DND-41 (cell line): ENCODE measurements at regions not wholly inside any gene's neighbourhood (a gene's known extent, or its start where the extent isn't known, plus 50 kb on each side); places are given as distances from the start of the nearest gene placed in this dataset.

ENCODE experiments used
- ATAC-seq: fragments of 200-7000 bp; cut with Tn5 transposase; 3 replicates; pipeline ENCODE4 v1.9.1; 2021; ENCODE audit warnings: low read depth; ENCODE audit not compliant: insufficient read depth
- DNase-seq: peaks from one replicate; pipeline ENCODE4 v3.0.0-alpha.2; 2020
- H2AFZ ChIP-seq: 2 replicates; pipeline ENCODE4 v1.6.0; 2012; ENCODE audit warnings: low read depth, low read length
- H3K27ac ChIP-seq: 2 replicates; pipeline ENCODE4 v1.5.1; 2012; ENCODE audit warnings: low read length, inconsistent platforms
- H3K27me3 ChIP-seq: fragments of 200-600 bp; sonication (generic); 2 replicates; pipeline ENCODE4 v1.6.0; 2012; ENCODE audit warnings: low read length, mild to moderate bottlenecking, inconsistent platforms; ENCODE audit not compliant: insufficient read depth, poor library complexity
- H3K36me3 ChIP-seq: 2 replicates; pipeline ENCODE4 v1.5.1; 2012; ENCODE audit warnings: low read length, inconsistent platforms; ENCODE audit not compliant: insufficient read depth
- H3K4me1 ChIP-seq: 2 replicates; pipeline ENCODE4 v1.5.1; 2012; ENCODE audit warnings: mild to moderate bottlenecking, low read length; ENCODE audit not compliant: insufficient read depth
- H3K4me2 ChIP-seq: 2 replicates; pipeline ENCODE4 v1.6.0; 2012; ENCODE audit warnings: mild to moderate bottlenecking, moderate library complexity, low read length, inconsistent platforms; ENCODE audit not compliant: insufficient read depth
- H3K4me3 ChIP-seq, 2 experiments: fragments of 200-600 bp in 1 of 2; shearing (Covaris generic) in 1 of 2; 2 replicates each; pipeline ENCODE4 v1.5.1; 2012 to 2016; ENCODE audit warnings: inconsistent platforms in 2 of 2, low read length in 2 of 2, mild to moderate bottlenecking in 2 of 2, low read depth in 1 of 2, moderate library complexity in 1 of 2
- H3K79me2 ChIP-seq: 2 replicates; pipeline ENCODE4 v1.6.0; 2012; ENCODE audit warnings: low read length, inconsistent platforms; ENCODE audit not compliant: insufficient read depth
- H3K9ac ChIP-seq: 2 replicates; pipeline ENCODE4 v1.6.0; 2012; ENCODE audit warnings: low read depth, mild to moderate bottlenecking, inconsistent platforms, low read length, moderate library complexity
- H3K9me3 ChIP-seq: 2 replicates; pipeline ENCODE4 v1.5.1; 2012; ENCODE audit warnings: low read length, moderate library complexity, mild to moderate bottlenecking, inconsistent platforms; ENCODE audit not compliant: insufficient read depth, severe bottlenecking
- H4K20me1 ChIP-seq: 2 replicates; pipeline ENCODE4 v1.6.0; 2012; ENCODE audit warnings: low read length; ENCODE audit not compliant: insufficient read depth
- CTCF ChIP-seq: IDR thresholded peaks from 2 replicates; pipeline ENCODE4 v1.5.1; 2012; ENCODE audit warnings: borderline replicate concordance, low read length, moderate library complexity, mild to moderate bottlenecking; ENCODE audit not compliant: poor library complexity, severe bottlenecking; ENCODE audit errors: extremely low read depth
- EZH2 ChIP-seq: IDR thresholded peaks from 3 replicates; pipeline ENCODE4 v1.6.1; 2012; ENCODE audit warnings: borderline replicate concordance, low read depth, mild to moderate bottlenecking, moderate library complexity, low read length, inconsistent platforms; ENCODE audit not compliant: severe bottlenecking

- Histone ChIP-seq H4K20me1 (no peaks in the 10 kb centered on the region), H3K9me3 (no peaks in the 10 kb centered on the region), H3K9ac (no peak overlapping the region), H2AFZ (no peak overlapping the region), H3K27me3 (no peaks in the 10 kb centered on the region), H3K27ac (no peak overlapping the region), H3K4me1 (no peaks in the 10 kb centered on the region), H3K4me2 (no peak overlapping the region), H3K36me3 (no peaks in the 10 kb centered on the region), H3K79me2 (no peaks in the 10 kb centered on the region), H3K4me3 (no peak overlapping the region)
- no peak for DNase-seq
- no peak for ATAC-seq
- TF ChIP-seq CTCF (no peak), EZH2 (no peak)
These were observed 191.7 kb upstream of the PIK3C3 start for GRCh38 chr18:41763361-41763760.

DNA sequence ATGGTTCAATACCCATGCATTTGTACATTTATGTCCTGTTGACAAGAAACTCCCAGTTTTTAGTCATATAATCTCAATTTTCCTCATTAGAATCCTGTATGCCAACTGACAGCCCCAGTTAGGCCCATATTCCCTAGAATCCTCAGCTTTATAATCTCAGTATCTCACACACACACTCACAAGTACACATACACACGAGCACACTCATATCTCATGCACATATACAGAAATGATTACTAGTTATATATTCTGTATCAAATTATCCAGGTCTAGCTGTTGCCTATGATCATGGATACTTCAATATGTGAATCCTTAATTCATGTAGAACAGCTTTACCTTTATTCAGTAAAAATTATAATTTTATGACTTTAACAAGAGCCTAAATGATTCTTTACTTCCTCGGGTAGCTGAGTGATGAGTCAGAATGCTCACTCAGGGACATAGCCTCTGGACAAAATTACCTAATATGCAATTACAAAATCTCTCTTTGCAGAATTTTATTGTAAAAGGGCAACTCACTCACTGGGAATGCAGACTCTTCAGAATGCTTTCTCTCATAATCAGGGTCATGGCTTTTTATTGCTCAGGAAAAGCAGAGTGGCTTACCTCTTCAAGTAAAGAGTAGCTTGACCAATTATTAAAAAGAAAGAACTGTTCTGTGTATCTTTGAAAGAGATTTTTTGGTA lies 193.6 kb upstream of the PIK3C3 start:
- H3K36me3 ChIP-seq, result no peaks in the 10 kb centered on the region
- H3K9me3 ChIP-seq, result no peaks in the 10 kb centered on the region
- H3K4me1 ChIP-seq, result no peaks in the 10 kb centered on the region
- no peak overlapping the region for H2AFZ ChIP-seq
- H3K4me2 ChIP-seq, result no peak overlapping the region
- DNase-seq (no peak), ATAC-seq (no peak)
- TF ChIP-seq EZH2 (no peak), CTCF (no peak)
- no peaks in the 10 kb centered on the region for H4K20me1 ChIP-seq
- no peaks in the 10 kb centered on the region for H3K27me3 ChIP-seq
- H3K9ac ChIP-seq, result no peak overlapping the region
- no peaks in the 10 kb centered on the region for H3K79me2 ChIP-seq
- H3K27ac ChIP-seq, result no peak overlapping the region
- no peak overlapping the region for H3K4me3 ChIP-seq

- H3K4me1 ChIP-seq, result no peaks in the 10 kb centered on the region
- H3K4me3 ChIP-seq, result no peak overlapping the region
- TF ChIP-seq EZH2, result no peak
- no peak overlapping the region for H3K9ac ChIP-seq
- H3K36me3 ChIP-seq, result no peaks in the 10 kb centered on the region
- H3K4me2 ChIP-seq, result no peak overlapping the region
- no peak overlapping the region for H3K27ac ChIP-seq
- no peaks in the 10 kb centered on the region for H3K79me2 ChIP-seq
- H3K27me3 ChIP-seq, result no peaks in the 10 kb centered on the region
- no peaks in the 10 kb centered on the region for H3K9me3 ChIP-seq
- DNase-seq, result no peak
- no peaks in the 10 kb centered on the region for H4K20me1 ChIP-seq
- H2AFZ ChIP-seq, result no peak overlapping the region
- ATAC-seq, result no peak
These were observed 196.5 kb upstream of the PIK3C3 start for GRCh38 chr18:41758534-41758933.

DNA sequence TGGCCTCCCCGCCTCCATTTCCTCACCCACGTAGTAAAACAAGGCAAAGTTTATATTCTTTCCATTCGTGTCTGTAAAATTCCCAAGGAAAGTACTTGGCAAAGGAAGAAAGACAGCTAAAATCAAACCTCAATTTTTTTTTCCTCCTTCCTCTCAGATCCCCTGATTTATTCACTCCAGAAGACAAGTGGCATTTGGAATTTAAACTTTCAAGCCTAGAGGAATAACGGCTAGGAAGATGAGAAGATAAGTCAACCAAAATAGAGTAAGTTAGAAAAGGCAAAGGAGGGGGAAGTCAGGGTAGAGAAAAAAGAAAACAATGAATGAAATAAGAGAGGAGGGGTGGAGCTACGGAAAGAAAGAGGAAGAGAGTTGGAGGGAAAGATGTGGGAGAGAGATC lies 198.9 kb upstream of the PIK3C3 start:
- no peaks in the 10 kb centered on the region for H3K27me3 ChIP-seq
- no peak overlapping the region for H3K27ac ChIP-seq

More for the DNA sequence above, 198.9 kb upstream of the PIK3C3 start:
- no peaks in the 10 kb centered on the region for H3K79me2 ChIP-seq
- H3K9ac ChIP-seq, result no peak overlapping the region
- H2AFZ ChIP-seq, result no peak overlapping the region
- no peak overlapping the region for H3K4me2 ChIP-seq
- H4K20me1 ChIP-seq, result no peaks in the 10 kb centered on the region
- no peaks in the 10 kb centered on the region for H3K4me1 ChIP-seq
- TF ChIP-seq EZH2 (no peak), CTCF (no peak)
- H3K36me3 ChIP-seq, result no peaks in the 10 kb centered on the region
- no peak overlapping the region for H3K4me3 ChIP-seq
- no peak for DNase-seq
- H3K9me3 ChIP-seq, result no peaks in the 10 kb centered on the region
- ATAC-seq, result no peak
